AG04450 (cell line): ENCODE measurements at regions not wholly inside any gene's neighbourhood (a gene's known extent, or its start where the extent isn't known, plus 50 kb on each side); places are given as distances from the start of the nearest gene placed in this dataset.

Source experiments
- CTCF ChIA-PET: fragments of 300-600, 350-600 bp; formaldehyde crosslinking; extraction: SDS; loops from one replicate; lab custom pipeline; 2022; ENCODE audit warnings: antibody characterized with exemption, inconsistent platforms; lab: Charles Lee
- POLR2A ChIA-PET: fragments of 350-600 bp; formaldehyde crosslinking; extraction: SDS; loops from one replicate; lab custom pipeline; 2021; ENCODE audit warnings: antibody characterized with exemption, inconsistent platforms; lab: Yijun Ruan, JAX
- DNase-seq: peaks from one replicate; pipeline ENCODE4 v3.0.0-alpha.2; 2011; ENCODE audit warnings: low read depth, low spot score
- H3K27ac ChIP-seq: one replicate; pipeline ENCODE4 v1.5.1; 2012; ENCODE audit warnings: low read depth, low read length, control low read depth
- H3K27me3 ChIP-seq: one replicate; pipeline ENCODE4 v1.6.0; 2012; ENCODE audit warnings: low read length; ENCODE audit not compliant: control insufficient read depth, insufficient read depth
- H3K4me3 ChIP-seq: 2 replicates; pipeline ENCODE4 v1.5.1; 2011; ENCODE audit warnings: mild to moderate bottlenecking, low read depth, low read length, control low read depth
- H3K9me3 ChIP-seq: 2 replicates; pipeline ENCODE4 v1.5.1; 2012; ENCODE audit warnings: low read length; ENCODE audit not compliant: control insufficient read depth, insufficient read depth
- CTCF ChIP-seq: IDR thresholded peaks from 2 replicates; pipeline ENCODE4 v1.5.1; 2011; ENCODE audit warnings: low read depth, low read length, control low read depth, inconsistent platforms

- H3K9me3 ChIP-seq: no peaks in the 10 kb centered on the region
- ChIA-PET POLR2A (no interaction called here), CTCF (no interaction called here)
- TF ChIP-seq CTCF: no peak
- no peak for DNase-seq
- no peak overlapping the region for H3K4me3 ChIP-seq
- no peak overlapping the region for H3K27ac ChIP-seq
- H3K27me3 ChIP-seq: no peaks in the 10 kb centered on the region
Observed at GRCh38 chr6:46072866-46073265, 56.9 kb upstream of the ENPP4 start.

- POLR2A ChIA-PET: no interaction called here
- no peak for DNase-seq
- Histone ChIP-seq H3K27ac (no peak overlapping the region), H3K4me3 (no peak overlapping the region), H3K27me3 (no peaks in the 10 kb centered on the region), H3K9me3 (no peaks in the 10 kb centered on the region)
- CTCF ChIA-PET: no interaction called here
- no peak for TF ChIP-seq CTCF
Observed at GRCh38 chr6:46078294-46078693, 51.5 kb upstream of the ENPP4 start.

- no peaks in the 10 kb centered on the region for H3K9me3 ChIP-seq
- H3K27me3 ChIP-seq: no peaks in the 10 kb centered on the region
- no peak overlapping the region for H3K4me3 ChIP-seq
- CTCF ChIA-PET: interaction anchor here (3.8 kb wide), 1 partner anchor 11 kb away, joined by 14 read pairs; no protein-coding TSS in a partner anchor
- TF ChIP-seq CTCF: no peak
- POLR2A ChIA-PET: no interaction called here
- H3K27ac ChIP-seq: no peak overlapping the region
- DNase-seq: no peak
Observed at GRCh38 chr6:46079061-46079460, 50.7 kb upstream of the ENPP4 start.
